ENCODE measurements at regions not wholly inside any gene's neighbourhood (a gene's known extent, or its start where the extent isn't known, plus 50 kb on each side); places are given as distances from the start of the nearest gene placed in this dataset.

DNA sequence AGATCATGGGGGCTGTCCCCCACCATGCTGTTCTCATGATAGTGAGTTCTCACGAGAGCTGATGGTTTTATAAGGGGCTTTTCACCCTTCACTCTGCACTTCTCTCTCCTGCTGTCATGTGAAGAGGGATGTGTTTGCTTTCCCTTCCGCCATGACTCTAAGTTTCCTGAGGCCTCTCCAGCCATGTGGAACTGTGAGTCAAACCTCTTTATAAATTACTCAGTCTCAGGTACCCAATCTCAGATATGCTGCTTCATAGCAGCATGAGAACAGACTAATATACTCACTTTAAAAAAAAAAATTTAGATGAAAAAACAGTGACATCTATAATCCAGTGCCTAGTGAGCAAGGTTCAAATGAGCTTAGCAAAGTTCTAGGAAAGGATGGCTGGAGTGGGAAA, 135.1 kb upstream of the RAB4A start:
- no peaks in the 10 kb centered on the region for H3K27me3 ChIP-seq
- H3K36me3 ChIP-seq = no peaks in the 10 kb centered on the region
- no peak overlapping the region for H3K27ac ChIP-seq
- in situ Hi-C loops (cut with MboI; ENCODE audit: low sequenced_read_pairs in 4 of 4) (no loop called here), intact Hi-C loops (cut with DNase I; ENCODE audit: low total_unique reads) (no loop called here)
- TF ChIP-seq, protein P1, sequence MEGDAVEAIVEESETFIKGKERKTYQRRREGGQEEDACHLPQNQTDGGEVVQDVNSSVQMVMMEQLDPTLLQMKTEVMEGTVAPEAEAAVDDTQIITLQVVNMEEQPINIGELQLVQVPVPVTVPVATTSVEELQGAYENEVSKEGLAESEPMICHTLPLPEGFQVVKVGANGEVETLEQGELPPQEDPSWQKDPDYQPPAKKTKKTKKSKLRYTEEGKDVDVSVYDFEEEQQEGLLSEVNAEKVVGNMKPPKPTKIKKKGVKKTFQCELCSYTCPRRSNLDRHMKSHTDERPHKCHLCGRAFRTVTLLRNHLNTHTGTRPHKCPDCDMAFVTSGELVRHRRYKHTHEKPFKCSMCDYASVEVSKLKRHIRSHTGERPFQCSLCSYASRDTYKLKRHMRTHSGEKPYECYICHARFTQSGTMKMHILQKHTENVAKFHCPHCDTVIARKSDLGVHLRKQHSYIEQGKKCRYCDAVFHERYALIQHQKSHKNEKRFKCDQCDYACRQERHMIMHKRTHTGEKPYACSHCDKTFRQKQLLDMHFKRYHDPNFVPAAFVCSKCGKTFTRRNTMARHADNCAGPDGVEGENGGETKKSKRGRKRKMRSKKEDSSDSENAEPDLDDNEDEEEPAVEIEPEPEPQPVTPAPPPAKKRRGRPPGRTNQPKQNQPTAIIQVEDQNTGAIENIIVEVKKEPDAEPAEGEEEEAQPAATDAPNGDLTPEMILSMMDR (IDR thresholded peaks at IDR 0.05 in 4 of 5, conservative IDR thresholded peaks at IDR 0.05 in 1 of 5) = no peak
- TF ChIP-seq POLR2A (IDR thresholded peaks at IDR 0.05) = no peak
- H3K9me3 ChIP-seq = no peaks in the 10 kb centered on the region
- DNase-seq = no peak
- H3K4me3 ChIP-seq = no peak overlapping the region
- H3K4me1 ChIP-seq = no peaks in the 10 kb centered on the region
- ATAC-seq = no peak

DNA sequence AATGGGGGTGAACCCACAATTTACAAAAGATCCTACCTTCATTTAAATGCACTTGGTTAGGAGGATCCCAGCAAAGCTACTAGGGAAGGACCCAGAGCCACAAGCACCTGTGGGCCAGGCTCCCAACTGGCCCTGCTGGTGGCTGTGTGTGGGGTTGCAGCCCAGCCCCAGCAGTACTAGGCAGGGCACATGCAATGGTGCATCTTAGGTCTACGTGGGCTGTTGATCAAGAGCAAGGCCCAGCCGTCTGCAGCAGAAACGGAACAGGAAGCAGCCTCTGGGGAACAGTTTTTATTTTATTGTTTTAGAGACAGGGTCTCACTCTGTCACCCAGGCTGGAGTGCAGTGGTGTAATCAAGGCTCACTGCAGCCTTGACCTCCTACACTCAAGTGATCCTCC, 134.1 kb upstream of the RAB4A start:
- TF ChIP-seq, protein P1 (IDR thresholded peaks at IDR 0.05 in 4 of 5, conservative IDR thresholded peaks at IDR 0.05 in 1 of 5) = no peak
- no peak for TF ChIP-seq POLR2A (IDR thresholded peaks at IDR 0.05)
- H3K27me3 ChIP-seq = no peaks in the 10 kb centered on the region
- no peak overlapping the region for H3K27ac ChIP-seq
- no peaks in the 10 kb centered on the region for H3K9me3 ChIP-seq
- H3K36me3 ChIP-seq = no peaks in the 10 kb centered on the region
- in situ Hi-C loops (cut with MboI; ENCODE audit: low sequenced_read_pairs in 4 of 4) (no loop called here), intact Hi-C loops (cut with DNase I; ENCODE audit: low total_unique reads) (no loop called here)
- H3K4me3 ChIP-seq = no peak overlapping the region
- DNase-seq (no peak), ATAC-seq (no peak)
- no peaks in the 10 kb centered on the region for H3K4me1 ChIP-seq

DNA sequence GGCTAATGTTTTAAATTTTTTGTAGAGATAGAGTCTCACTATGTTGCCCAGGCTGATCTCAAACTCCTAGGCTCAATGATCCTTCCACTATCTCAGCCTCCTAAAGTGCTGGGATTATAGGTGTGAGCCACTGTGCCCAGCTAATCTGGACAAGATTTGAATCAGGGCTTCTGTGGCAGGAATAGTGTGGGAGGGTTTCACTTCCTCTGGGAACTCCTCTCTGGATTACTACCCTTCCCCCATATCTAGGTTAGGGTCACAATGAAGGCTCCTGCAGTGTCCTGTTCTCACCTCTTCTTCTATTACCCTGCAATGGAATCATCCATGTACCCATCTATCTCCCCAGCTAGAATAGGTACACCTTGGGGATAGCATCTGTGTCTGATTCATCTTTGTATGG, 133.6 kb upstream of the RAB4A start:
- Histone ChIP-seq H3K4me3 (no peak overlapping the region), H3K36me3 (no peaks in the 10 kb centered on the region), H3K27me3 (no peaks in the 10 kb centered on the region), H3K9me3 (no peaks in the 10 kb centered on the region), H3K27ac (no peak overlapping the region), H3K4me1 (peaks cover 0 to 1% of the 10 kb centered on the region in 2 donors)
- in situ Hi-C loops (cut with MboI; ENCODE audit: low sequenced_read_pairs in 4 of 4) = no loop called here
- intact Hi-C loops (cut with DNase I; ENCODE audit: low total_unique reads) = no loop called here
- ATAC-seq = no peak
- no peak for DNase-seq
- TF ChIP-seq, protein P1 (IDR thresholded peaks at IDR 0.05 in 4 of 5, conservative IDR thresholded peaks at IDR 0.05 in 1 of 5) = no peak
- TF ChIP-seq POLR2A (IDR thresholded peaks at IDR 0.05) = no peak

DNA sequence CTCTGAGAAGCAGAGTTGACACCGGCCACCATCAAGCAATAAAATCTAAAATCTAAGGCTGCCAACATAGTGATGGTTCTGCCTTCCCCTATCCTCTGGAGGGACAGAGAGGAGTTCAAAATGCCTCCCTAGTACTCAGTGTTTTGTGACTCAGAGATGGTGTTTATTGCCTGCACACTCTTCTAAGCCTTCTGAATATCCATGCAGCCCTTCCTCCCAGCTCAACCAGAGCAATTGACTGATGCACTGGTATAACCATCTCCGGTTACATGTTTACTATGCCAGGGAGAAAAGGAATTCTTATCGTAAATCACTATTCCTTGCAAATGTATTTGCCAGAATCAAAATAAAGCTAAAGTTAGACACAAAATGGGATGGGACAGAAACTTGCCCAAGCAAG, 132.9 kb upstream of the RAB4A start:
- in situ Hi-C loops (cut with MboI; ENCODE audit: low sequenced_read_pairs in 4 of 4) = no loop called here
- intact Hi-C loops (cut with DNase I; ENCODE audit: low total_unique reads) = no loop called here
- Histone ChIP-seq H3K27ac (no peak overlapping the region), H3K4me1 (peaks cover 0 to 4% of the 10 kb centered on the region in 2 donors), H3K27me3 (no peaks in the 10 kb centered on the region), H3K4me3 (no peak overlapping the region), H3K36me3 (no peaks in the 10 kb centered on the region), H3K9me3 (no peaks in the 10 kb centered on the region)
- ATAC-seq = no peak
- no peak for DNase-seq
- TF ChIP-seq, protein P1 (IDR thresholded peaks at IDR 0.05 in 4 of 5, conservative IDR thresholded peaks at IDR 0.05 in 1 of 5) = no peak
- TF ChIP-seq POLR2A (IDR thresholded peaks at IDR 0.05) = no peak

All from gastrocnemius medialis (tissue), 4 donors.